NT2/D1 (cell line): ENCODE measurements at regions not wholly inside any gene's neighbourhood (a gene's known extent, or its start where the extent isn't known, plus 50 kb on each side); places are given as distances from the start of the nearest gene placed in this dataset.

Source experiments
- SUZ12 ChIP-seq: IDR thresholded peaks from 2 replicates; pipeline ENCODE4 v1.6.1; 2011; ENCODE audit not compliant: insufficient read length, insufficient read depth; ENCODE audit errors: extremely low read depth
- YY1 ChIP-seq: IDR thresholded peaks from 2 replicates; pipeline ENCODE4 v1.6.1; 2011; ENCODE audit not compliant: insufficient read length, insufficient read depth
- ZNF274 ChIP-seq: IDR thresholded peaks from 2 replicates; pipeline ENCODE4 v1.6.1; 2011; ENCODE audit warnings: mild to moderate bottlenecking, low read depth, low read length

DNA sequence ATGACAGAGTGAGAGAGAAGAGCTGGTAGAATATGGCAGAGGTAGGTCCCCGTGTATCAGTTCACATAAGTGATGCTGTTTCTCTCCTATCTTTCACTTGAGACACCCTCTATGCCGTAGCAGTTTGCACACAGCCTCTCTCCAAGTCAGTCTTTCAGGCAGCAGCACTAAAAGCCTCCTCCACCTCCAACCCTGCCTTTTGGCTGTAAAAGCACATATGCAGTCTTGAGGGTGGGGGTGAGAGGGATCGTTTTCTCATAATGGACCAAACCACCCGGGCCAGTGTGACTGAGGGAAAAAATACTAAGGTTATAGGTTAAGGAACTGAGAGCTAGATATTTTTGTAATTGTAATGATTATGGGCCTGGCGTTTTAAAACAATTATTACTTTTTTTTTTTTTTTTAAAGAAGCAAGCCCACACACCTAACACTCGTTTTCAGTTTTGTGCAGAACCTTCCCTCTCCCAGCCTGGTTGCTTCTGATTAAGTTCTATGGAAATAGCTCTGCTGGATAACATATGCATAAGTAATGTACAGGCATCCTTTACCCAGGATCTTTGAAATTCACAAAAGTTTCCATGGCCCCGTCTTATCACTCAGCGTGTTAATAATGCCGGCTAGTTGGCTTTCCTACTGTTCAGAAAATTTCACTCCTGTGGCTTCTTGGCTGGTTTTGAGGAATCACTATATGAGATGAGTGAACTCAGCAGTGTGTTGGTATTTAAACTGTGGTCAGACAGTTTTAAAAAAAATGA is 112.2 kb upstream of the MEIS1 start:
- TF ChIP-seq ZNF274 (no peak), YY1 (no peak), SUZ12 (no peak)
